DOHH2 (cell line): ENCODE measurements at regions not wholly inside any gene's neighbourhood (a gene's known extent, or its start where the extent isn't known, plus 50 kb on each side); places are given as distances from the start of the nearest gene placed in this dataset.
A peak's percentile ranks its signal among the peaks of the same experiment; 100 is the strongest.

Experiments used
- H3F3A ChIP-seq: fragments of 200-600 bp; sonication (generic), shearing (Covaris generic); 2 replicates; pipeline ENCODE4 v1.6.0; 2016; ENCODE audit warnings: antibody characterized with exemption, mild to moderate bottlenecking; ENCODE audit not compliant: control insufficient read depth, insufficient read depth
- H3K27ac ChIP-seq: fragments of 200-600 bp; sonication (generic); 2 replicates; pipeline ENCODE4 v1.5.1; 2014; ENCODE audit warnings: low read depth, mild to moderate bottlenecking, low read length, moderate library complexity
- H3K27me3 ChIP-seq: fragments of 200-600 bp; sonication (generic); 2 replicates; pipeline ENCODE4 v1.6.1; 2014; ENCODE audit warnings: mild to moderate bottlenecking, low read length, mixed read lengths; ENCODE audit not compliant: control insufficient read depth
- H3K36me3 ChIP-seq: fragments of 200-600 bp; sonication (generic); 2 replicates; pipeline ENCODE4 v1.6.1; 2014; ENCODE audit warnings: mild to moderate bottlenecking, low read length, moderate library complexity, mixed read lengths; ENCODE audit not compliant: control insufficient read depth
- H3K4me1 ChIP-seq: fragments of 200-600 bp; sonication (generic); 2 replicates; pipeline ENCODE4 v1.6.1; 2014; ENCODE audit warnings: mild to moderate bottlenecking, low read length, mixed read lengths; ENCODE audit not compliant: control insufficient read depth
- H3K4me2 ChIP-seq: fragments of 200-600 bp; sonication (generic); 2 replicates; pipeline ENCODE4 v1.6.0; 2014; ENCODE audit warnings: mild to moderate bottlenecking, low read length, moderate library complexity
- H3K4me3 ChIP-seq: fragments of 200-600 bp; sonication (generic); 2 replicates; pipeline ENCODE4 v1.5.1; 2014; ENCODE audit warnings: mild to moderate bottlenecking, low read length, mixed read lengths
- H3K79me2 ChIP-seq: fragments of 200-600 bp; sonication (generic); 2 replicates; pipeline ENCODE4 v1.6.1; 2014; ENCODE audit warnings: mild to moderate bottlenecking, low read length, mixed read lengths; ENCODE audit not compliant: control insufficient read depth
- H3K9me2 ChIP-seq: fragments of 200-600 bp; sonication (generic); replicated peaks from 2 replicates; pipeline ENCODE4 v1.6.1; 2014; ENCODE audit warnings: mild to moderate bottlenecking, low read length, mixed read lengths; ENCODE audit not compliant: control insufficient read depth
- H3K9me3 ChIP-seq: fragments of 200-600 bp; sonication (generic); 2 replicates; pipeline ENCODE4 v1.6.1; 2014; ENCODE audit warnings: antibody characterized with exemption, low read length, mixed read lengths; ENCODE audit not compliant: control insufficient read depth, insufficient read depth
- H4K20me1 ChIP-seq: fragments of 200-600 bp; sonication (generic); 2 replicates; pipeline ENCODE4 v1.6.0; 2014; ENCODE audit warnings: low read depth, mild to moderate bottlenecking, antibody characterized with exemption, low read length, moderate library complexity; ENCODE audit not compliant: control insufficient read depth, insufficient read depth
- EZH2phosphoT487 ChIP-seq: fragments of 200-600 bp; sonication (generic); IDR thresholded peaks from 2 replicates; pipeline ENCODE4 v1.6.1; 2017; ENCODE audit warnings: borderline replicate concordance, mild to moderate bottlenecking, antibody characterized with exemption, low read length, moderate library complexity, mixed read lengths
- TF ChIP-seq, protein P1 (sequence below): fragments of 200-600 bp; sonication (generic); IDR thresholded peaks from one replicate; pipeline ENCODE4 v1.5.1; 2014; ENCODE audit warnings: antibody characterized with exemption, mild to moderate bottlenecking, low read depth, low read length; ENCODE audit not compliant: poor library complexity, severe bottlenecking

DNA sequence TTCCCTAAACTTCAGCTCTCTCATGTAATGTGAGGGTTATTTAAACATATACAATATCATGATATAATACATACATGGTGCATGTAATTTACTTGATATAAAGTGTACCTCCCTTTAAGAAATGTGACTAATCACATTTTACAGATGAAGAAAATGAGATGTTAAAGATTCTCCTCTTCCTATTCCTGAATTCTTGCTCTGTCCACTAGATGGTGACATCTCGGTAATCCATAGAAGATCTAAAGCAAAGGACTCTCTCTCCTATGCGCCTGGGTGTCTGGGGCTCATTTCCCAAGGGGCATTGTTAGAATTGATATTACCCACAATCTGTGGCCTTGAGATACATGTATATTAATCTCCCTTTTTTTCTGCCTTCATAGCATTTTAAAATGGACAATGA lies 804.9 kb downstream of the RAB28 start:
- Histone ChIP-seq H3F3A (no peaks in the 10 kb centered on the region), H3K4me1 (no peaks in the 10 kb centered on the region), H3K79me2 (no peaks in the 10 kb centered on the region), H3K27ac (no peak overlapping the region), H3K4me2 (no peak overlapping the region), H4K20me1 (no peaks in the 10 kb centered on the region), H3K36me3 (no peaks in the 10 kb centered on the region), H3K9me3 (peaks cover 5% of the 10 kb centered on the region; the same call in 1 of the 2 replicates), H3K4me3 (no peak overlapping the region), H3K27me3 (no peaks in the 10 kb centered on the region), H3K9me2 (no peaks in the 10 kb centered on the region)
- TF ChIP-seq, protein P1, sequence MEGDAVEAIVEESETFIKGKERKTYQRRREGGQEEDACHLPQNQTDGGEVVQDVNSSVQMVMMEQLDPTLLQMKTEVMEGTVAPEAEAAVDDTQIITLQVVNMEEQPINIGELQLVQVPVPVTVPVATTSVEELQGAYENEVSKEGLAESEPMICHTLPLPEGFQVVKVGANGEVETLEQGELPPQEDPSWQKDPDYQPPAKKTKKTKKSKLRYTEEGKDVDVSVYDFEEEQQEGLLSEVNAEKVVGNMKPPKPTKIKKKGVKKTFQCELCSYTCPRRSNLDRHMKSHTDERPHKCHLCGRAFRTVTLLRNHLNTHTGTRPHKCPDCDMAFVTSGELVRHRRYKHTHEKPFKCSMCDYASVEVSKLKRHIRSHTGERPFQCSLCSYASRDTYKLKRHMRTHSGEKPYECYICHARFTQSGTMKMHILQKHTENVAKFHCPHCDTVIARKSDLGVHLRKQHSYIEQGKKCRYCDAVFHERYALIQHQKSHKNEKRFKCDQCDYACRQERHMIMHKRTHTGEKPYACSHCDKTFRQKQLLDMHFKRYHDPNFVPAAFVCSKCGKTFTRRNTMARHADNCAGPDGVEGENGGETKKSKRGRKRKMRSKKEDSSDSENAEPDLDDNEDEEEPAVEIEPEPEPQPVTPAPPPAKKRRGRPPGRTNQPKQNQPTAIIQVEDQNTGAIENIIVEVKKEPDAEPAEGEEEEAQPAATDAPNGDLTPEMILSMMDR = peak; percentile 39
- TF ChIP-seq EZH2phosphoT487 = no peak

- no peak overlapping the region for H3K4me3 ChIP-seq
- H3K9me3 ChIP-seq = peaks cover 5% of the 10 kb centered on the region; the same call in 1 of the 2 replicates
- H3K36me3 ChIP-seq = no peaks in the 10 kb centered on the region
- no peaks in the 10 kb centered on the region for H3K4me1 ChIP-seq
- H3K27ac ChIP-seq = no peak overlapping the region
- H3K4me2 ChIP-seq = no peak overlapping the region
- H3K9me2 ChIP-seq = no peaks in the 10 kb centered on the region
- no peaks in the 10 kb centered on the region for H3F3A ChIP-seq
- no peaks in the 10 kb centered on the region for H3K79me2 ChIP-seq
- H3K27me3 ChIP-seq = no peaks in the 10 kb centered on the region
- TF ChIP-seq EZH2phosphoT487 = no peak
- TF ChIP-seq, protein P1 = no peak
- H4K20me1 ChIP-seq = no peaks in the 10 kb centered on the region
Measured at GRCh38 chr4:12674184-12674583, 810.0 kb downstream of the RAB28 start.

- no peaks in the 10 kb centered on the region for H3K79me2 ChIP-seq
- H3K9me2 ChIP-seq = no peaks in the 10 kb centered on the region
- no peaks in the 10 kb centered on the region for H4K20me1 ChIP-seq
Measured at GRCh38 chr4:12672303-12672702, 811.8 kb downstream of the RAB28 start.

More at GRCh38 chr4:12672303-12672702, 811.8 kb downstream of the RAB28 start:
- H3K9me3 ChIP-seq = peaks cover 5% of the 10 kb centered on the region; the same call in 1 of the 2 replicates
- no peak overlapping the region for H3K4me2 ChIP-seq
- no peaks in the 10 kb centered on the region for H3F3A ChIP-seq
- H3K4me3 ChIP-seq = no peak overlapping the region
- no peaks in the 10 kb centered on the region for H3K36me3 ChIP-seq
- no peaks in the 10 kb centered on the region for H3K4me1 ChIP-seq
- no peak for TF ChIP-seq EZH2phosphoT487
- TF ChIP-seq, protein P1 = no peak
- no peaks in the 10 kb centered on the region for H3K27me3 ChIP-seq
- no peak overlapping the region for H3K27ac ChIP-seq
